Mucosa of descending colon (tissue), 3 donors: ENCODE measurements at regions not wholly inside any gene's neighbourhood (a gene's known extent, or its start where the extent isn't known, plus 50 kb on each side); places are given as distances from the start of the nearest gene placed in this dataset.
"Not testable (repeated sequence)": the region's sequence is repeated elsewhere in the genome, so short reads cannot be mapped to it uniquely, and the experiment has no call there.

Source experiments
- ATAC-seq: fragments of 200-7000 bp; cut with Tn5 transposase; one replicate; pipeline ENCODE4 v1.9.1; 2020; ENCODE audit warnings: mild to moderate bottlenecking, moderate library complexity
- DNase-seq, 3 donors: peaks; one replicate each; pipeline ENCODE4 v3.0.0-alpha.2; 2020
- H3K36me3 ChIP-seq: fragments of 200-600 bp; one replicate; pipeline ENCODE4 v1.8.0; 2021; ENCODE audit warnings: low read depth, mild to moderate bottlenecking
- H3K4me1 ChIP-seq: fragments of 200-600 bp; one replicate; pipeline ENCODE4 v1.8.0; 2021; ENCODE audit warnings: low read depth, mild to moderate bottlenecking
- H3K4me3 ChIP-seq: fragments of 200-600 bp; one replicate; pipeline ENCODE4 v1.8.0; 2021; ENCODE audit warnings: mild to moderate bottlenecking
- H3K9me3 ChIP-seq: fragments of 200-600 bp; one replicate; pipeline ENCODE4 v1.8.0; 2021; ENCODE audit warnings: mild to moderate bottlenecking
- intact Hi-C, 2 donors: fragments of 100-400 bp; cut with DNase I in 1 of 2; cut with micrococcal nuclease in 1 of 2; formaldehyde crosslinking; loops; one replicate each; pipeline versions ENCODE4 v1.11.0 to v1.11.1; 2022; cut with DNase I, micrococcal nuclease
- TF ChIP-seq, protein P1 (sequence below): fragments of 200-600 bp; IDR thresholded peaks from one replicate; pipeline ENCODE4 v1.8.0; 2022; ENCODE audit warnings: antibody characterized with exemption, mild to moderate bottlenecking
- donor health status: DM: no; HTN: no; CAD: no; lungs with moderate emphysema.
- donor health status: DM: no; HTN: no; CAD: no.
- donor health status: DM: no; HTN: yes; CAD: no.

DNA sequence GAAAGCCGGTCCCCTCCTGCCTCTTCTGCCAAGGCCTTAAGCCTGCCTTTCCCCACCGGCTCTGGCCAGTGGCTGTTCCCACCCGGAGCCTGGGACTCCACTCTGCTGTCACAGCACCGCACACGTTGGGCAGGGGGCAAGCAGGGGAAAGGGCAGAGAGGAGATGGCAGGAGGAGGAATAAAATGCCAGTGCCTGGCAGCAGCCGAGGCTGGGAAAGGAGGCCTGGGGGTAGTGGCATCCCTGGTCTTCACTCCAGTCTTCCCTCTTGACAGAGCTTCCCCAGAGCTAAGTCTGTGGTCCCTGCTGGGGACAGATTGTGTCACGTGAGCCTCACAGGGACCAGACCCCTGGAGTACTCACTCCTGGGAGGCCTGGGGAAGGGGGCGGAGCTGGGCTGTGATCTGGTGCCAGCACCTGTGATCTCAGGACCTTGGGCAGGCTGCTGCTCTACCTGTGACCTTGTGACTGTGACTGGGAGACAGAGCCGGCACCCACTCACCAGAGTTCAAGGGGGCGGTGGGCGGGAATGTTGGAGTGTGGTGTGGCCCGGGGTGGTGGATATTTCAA is 97.2 kb upstream of the GSE1 start:
- no peak for ATAC-seq
- TF ChIP-seq, protein P1, sequence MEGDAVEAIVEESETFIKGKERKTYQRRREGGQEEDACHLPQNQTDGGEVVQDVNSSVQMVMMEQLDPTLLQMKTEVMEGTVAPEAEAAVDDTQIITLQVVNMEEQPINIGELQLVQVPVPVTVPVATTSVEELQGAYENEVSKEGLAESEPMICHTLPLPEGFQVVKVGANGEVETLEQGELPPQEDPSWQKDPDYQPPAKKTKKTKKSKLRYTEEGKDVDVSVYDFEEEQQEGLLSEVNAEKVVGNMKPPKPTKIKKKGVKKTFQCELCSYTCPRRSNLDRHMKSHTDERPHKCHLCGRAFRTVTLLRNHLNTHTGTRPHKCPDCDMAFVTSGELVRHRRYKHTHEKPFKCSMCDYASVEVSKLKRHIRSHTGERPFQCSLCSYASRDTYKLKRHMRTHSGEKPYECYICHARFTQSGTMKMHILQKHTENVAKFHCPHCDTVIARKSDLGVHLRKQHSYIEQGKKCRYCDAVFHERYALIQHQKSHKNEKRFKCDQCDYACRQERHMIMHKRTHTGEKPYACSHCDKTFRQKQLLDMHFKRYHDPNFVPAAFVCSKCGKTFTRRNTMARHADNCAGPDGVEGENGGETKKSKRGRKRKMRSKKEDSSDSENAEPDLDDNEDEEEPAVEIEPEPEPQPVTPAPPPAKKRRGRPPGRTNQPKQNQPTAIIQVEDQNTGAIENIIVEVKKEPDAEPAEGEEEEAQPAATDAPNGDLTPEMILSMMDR: no peak
- Histone ChIP-seq H3K36me3 (no peaks in the 10 kb centered on the region), H3K9me3 (no peaks in the 10 kb centered on the region), H3K4me3 (no peak overlapping the region), H3K4me1 (peaks cover 15% of the 10 kb centered on the region)
- intact Hi-C loops: no loop called here
- no peak for DNase-seq

DNA sequence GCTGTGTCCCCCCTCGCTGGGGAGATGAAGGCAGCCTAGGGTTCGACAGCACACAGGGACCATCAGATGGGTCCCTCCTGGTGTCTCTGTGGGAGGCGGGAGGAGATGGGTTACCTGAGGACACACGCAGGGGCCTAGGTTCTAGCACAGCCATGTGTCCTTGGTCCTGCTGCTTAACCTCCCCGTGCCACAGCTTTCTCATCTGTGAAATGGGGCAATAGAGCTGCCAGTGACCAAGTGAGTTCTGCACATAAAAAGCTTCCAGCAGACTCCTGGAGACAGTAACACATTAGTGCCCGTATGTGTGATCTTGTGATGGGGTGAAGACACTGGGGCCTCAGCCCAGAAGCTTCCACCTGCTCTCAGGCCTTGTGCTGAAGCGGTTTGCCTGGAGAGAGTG is 96.0 kb upstream of the GSE1 start:
- ATAC-seq (no peak), DNase-seq (no peak)
- no peaks in the 10 kb centered on the region for H3K36me3 ChIP-seq
- intact Hi-C loops: no loop called here
- H3K4me3 ChIP-seq: no peak overlapping the region
- peaks cover 24% of the 10 kb centered on the region for H3K4me1 ChIP-seq
- TF ChIP-seq, protein P1: no peak
- H3K9me3 ChIP-seq: no peaks in the 10 kb centered on the region

GRCh38 chr16:85517563-85518179 is 95.5 kb upstream of the GSE1 start:
- DNase-seq (no peak), ATAC-seq (no peak)
- no peaks in the 10 kb centered on the region for H3K9me3 ChIP-seq
- H3K36me3 ChIP-seq: no peaks in the 10 kb centered on the region
- intact Hi-C loops: no loop called here
- no peak overlapping the region for H3K4me3 ChIP-seq
- H3K4me1 ChIP-seq: peaks cover 24% of the 10 kb centered on the region
- TF ChIP-seq, protein P1: no peak

GRCh38 chr16:85518398-85519049 is 94.6 kb upstream of the GSE1 start:
- DNase-seq (no peak), ATAC-seq (no peak)
- Histone ChIP-seq H3K4me3 (no peak overlapping the region), H3K4me1 (peaks cover 24% of the 10 kb centered on the region), H3K36me3 (no peaks in the 10 kb centered on the region), H3K9me3 (no peaks in the 10 kb centered on the region)
- intact Hi-C loops: no loop called here
- TF ChIP-seq, protein P1: no peak

DNA sequence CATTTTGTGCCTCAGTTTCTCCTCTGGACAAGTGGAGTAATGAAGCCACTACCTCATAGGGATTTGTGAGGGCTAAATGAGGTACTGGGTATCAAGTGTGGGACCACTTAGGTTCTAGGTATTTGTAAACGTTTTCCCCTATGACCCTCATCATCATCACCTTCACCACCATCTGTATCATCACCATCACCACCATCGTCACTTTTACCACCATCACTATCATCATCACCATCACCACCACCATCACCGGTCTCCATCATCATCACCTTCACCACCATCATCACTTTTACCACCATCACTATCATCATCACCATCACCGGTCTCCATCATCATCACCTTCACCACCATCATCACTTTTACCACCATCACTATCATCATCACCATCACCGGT is 94.1 kb upstream of the GSE1 start:
- ATAC-seq, intact Hi-C loops, H3K9me3 ChIP-seq, H3K4me3 ChIP-seq, DNase-seq, H3K36me3 ChIP-seq: not testable (repeated sequence)
- H3K4me1 ChIP-seq: peaks cover 29% of the 10 kb centered on the region

DNA sequence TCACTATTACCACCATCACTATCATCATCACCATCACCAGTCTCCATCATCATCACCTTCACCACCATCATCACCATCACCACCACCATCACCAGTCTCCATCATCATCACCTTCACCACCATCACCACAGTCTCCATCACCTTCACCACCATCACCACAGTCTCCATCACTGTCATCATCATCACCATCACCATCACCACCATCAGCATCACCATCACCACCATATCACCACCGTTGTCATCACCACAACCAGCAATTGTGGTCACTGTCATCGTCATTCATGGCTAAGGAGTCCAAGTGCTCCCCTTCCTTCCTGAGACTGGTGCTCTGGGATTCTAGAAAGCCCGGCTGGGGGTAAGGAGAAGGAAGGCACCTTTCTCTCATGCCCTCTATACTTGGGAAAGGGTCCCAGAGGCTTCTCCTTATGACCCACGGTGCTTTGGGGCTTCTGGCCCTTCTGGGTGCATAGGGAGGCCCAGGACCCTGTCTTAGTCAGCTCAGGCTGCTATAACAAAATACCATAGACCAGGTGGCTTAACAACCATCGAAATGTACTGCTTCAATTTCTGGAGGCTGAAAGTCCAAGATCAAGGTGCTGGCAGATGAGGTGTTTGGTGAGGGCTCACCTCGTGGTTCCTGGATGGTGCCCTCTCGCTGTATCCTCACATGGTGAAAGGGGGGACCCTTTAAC is 93.4 kb upstream of the GSE1 start:
- no peak for ATAC-seq
- TF ChIP-seq, protein P1: no peak
- H3K4me1 ChIP-seq: peaks cover 26% of the 10 kb centered on the region

More for the DNA sequence above, 93.4 kb upstream of the GSE1 start:
- Histone ChIP-seq H3K9me3 (no peaks in the 10 kb centered on the region), H3K4me3 (no peak overlapping the region), H3K36me3 (no peaks in the 10 kb centered on the region)
- DNase-seq: no peak
- intact Hi-C loops: no loop called here
